Upper lobe of left lung (tissue), 6 donors: ENCODE measurements at regions not wholly inside any gene's neighbourhood (a gene's known extent, or its start where the extent isn't known, plus 50 kb on each side); places are given as distances from the start of the nearest gene placed in this dataset.

Source experiments
- ATAC-seq, 2 donors: fragments of 200-7000 bp; cut with Tn5 transposase; one replicate each; pipeline ENCODE4 v1.9.1; 2022; ENCODE audit warnings: mild to moderate bottlenecking in 2 of 2, moderate library complexity in 2 of 2; ENCODE audit not compliant: low FRiP score in 2 of 2
- DNase-seq, 2 donors: peaks; one replicate each; pipeline ENCODE4 v3.0.0-alpha.2; 2019 to 2020
- H3K27ac ChIP-seq, 4 donors: fragments of 200-600 bp; sonication (generic); one replicate each; pipeline ENCODE4 v1.5.1; 2016 to 2019
- H3K27me3 ChIP-seq, 4 donors: fragments of 200-600 bp; sonication (generic); one replicate each; pipeline ENCODE4 v1.5.1; 2017 to 2019
- H3K36me3 ChIP-seq, 4 donors: fragments of 200-600 bp; sonication (generic); one replicate each; pipeline ENCODE4 v1.5.1; 2016 to 2019
- H3K4me1 ChIP-seq, 4 donors: fragments of 200-600 bp; sonication (generic); one replicate each; pipeline ENCODE4 v1.5.1; 2018 to 2019
- H3K4me3 ChIP-seq, 4 donors: fragments of 200-600 bp; sonication (generic); one replicate each; pipeline ENCODE4 v1.5.1; 2017 to 2019; ENCODE audit warnings: mild to moderate bottlenecking in 2 of 4, moderate library complexity in 1 of 4
- H3K9me3 ChIP-seq, 4 donors: fragments of 200-600 bp; sonication (generic); one replicate each; pipeline ENCODE4 v1.5.1; 2018 to 2019
- EP300 ChIP-seq, 4 donors: sonication (generic); formaldehyde crosslinking; IDR thresholded peaks; one replicate each; pipeline ENCODE4 v1.5.1; 2017; ENCODE audit warnings: antibody characterized with exemption in 4 of 4, control low read depth in 2 of 4
- POLR2A ChIP-seq, 4 donors: fragments of 450-650 bp; IDR thresholded peaks; one replicate each; pipeline ENCODE4 v1.5.1; 2016 to 2017; ENCODE audit warnings: antibody characterized with exemption in 4 of 4, mild to moderate bottlenecking in 2 of 4
- POLR2AphosphoS5 ChIP-seq, 2 donors: sonication (generic); formaldehyde crosslinking; IDR thresholded peaks; one replicate each; pipeline ENCODE4 v1.5.1; 2017; ENCODE audit warnings: antibody characterized with exemption in 2 of 2
- WGBS, 2 donors: methylation state at CpG; one replicate each; pipeline ENCODE4 v1.1.5; 2017 to 2018; 5-methylcytosine and 5-hydroxymethylcytosine counted together
- TF ChIP-seq, protein P1 (sequence below), 6 experiments: fragments of 450-650 bp in 4 of 6; fragments of 200-600 bp in 2 of 6; sonication (generic) in 2 of 6; IDR thresholded peaks; one replicate each; pipeline ENCODE4 v1.5.1; 2016 to 2019; ENCODE audit warnings: antibody characterized with exemption in 6 of 6
- donor health status: DM: no; HTN: no; CAD: no; lungs with moderate emphysema.
- donor health status: DM: no; HTN: yes; CAD: no; lungs with severe emphysema.

DNA sequence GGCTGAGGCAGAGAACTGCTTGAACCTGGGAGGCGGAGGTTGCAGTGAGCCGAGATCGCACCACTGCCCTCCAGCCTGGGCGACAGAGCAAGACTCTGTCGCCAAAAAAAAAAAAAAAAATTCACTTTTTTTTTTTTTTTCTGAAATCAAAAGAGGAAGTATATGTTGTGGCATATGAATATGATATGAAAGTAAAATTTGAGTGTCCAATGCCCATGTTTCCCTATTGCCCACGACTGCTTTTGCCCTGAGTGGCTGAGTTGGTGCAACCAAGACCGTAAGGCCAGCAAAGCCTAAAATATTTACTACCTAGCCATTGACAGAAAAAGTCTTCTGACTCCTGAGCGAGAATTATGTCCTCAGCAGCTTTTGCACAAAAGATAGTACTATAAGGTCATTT is 101.7 kb upstream of the PARP11 start:
- ATAC-seq = no peak
- no peak for DNase-seq
- Histone ChIP-seq H3K4me1 (no peaks in the 10 kb centered on the region), H3K27me3 (no peaks in the 10 kb centered on the region), H3K4me3 (no peak overlapping the region), H3K27ac (no peak overlapping the region), H3K9me3 (no peaks in the 10 kb centered on the region), H3K36me3 (no peaks in the 10 kb centered on the region)
- WGBS, 2 donors = 72 to 84% methylated on average over 8 of the region's 8 CpGs
- TF ChIP-seq POLR2A (IDR thresholded peaks at IDR 0.05) = no peak
- TF ChIP-seq EP300 (IDR thresholded peaks at IDR 0.05) = no peak
- TF ChIP-seq POLR2AphosphoS5 (IDR thresholded peaks at IDR 0.05) = no peak
- TF ChIP-seq, protein P1, sequence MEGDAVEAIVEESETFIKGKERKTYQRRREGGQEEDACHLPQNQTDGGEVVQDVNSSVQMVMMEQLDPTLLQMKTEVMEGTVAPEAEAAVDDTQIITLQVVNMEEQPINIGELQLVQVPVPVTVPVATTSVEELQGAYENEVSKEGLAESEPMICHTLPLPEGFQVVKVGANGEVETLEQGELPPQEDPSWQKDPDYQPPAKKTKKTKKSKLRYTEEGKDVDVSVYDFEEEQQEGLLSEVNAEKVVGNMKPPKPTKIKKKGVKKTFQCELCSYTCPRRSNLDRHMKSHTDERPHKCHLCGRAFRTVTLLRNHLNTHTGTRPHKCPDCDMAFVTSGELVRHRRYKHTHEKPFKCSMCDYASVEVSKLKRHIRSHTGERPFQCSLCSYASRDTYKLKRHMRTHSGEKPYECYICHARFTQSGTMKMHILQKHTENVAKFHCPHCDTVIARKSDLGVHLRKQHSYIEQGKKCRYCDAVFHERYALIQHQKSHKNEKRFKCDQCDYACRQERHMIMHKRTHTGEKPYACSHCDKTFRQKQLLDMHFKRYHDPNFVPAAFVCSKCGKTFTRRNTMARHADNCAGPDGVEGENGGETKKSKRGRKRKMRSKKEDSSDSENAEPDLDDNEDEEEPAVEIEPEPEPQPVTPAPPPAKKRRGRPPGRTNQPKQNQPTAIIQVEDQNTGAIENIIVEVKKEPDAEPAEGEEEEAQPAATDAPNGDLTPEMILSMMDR (IDR thresholded peaks at IDR 0.05) = no peak

DNA sequence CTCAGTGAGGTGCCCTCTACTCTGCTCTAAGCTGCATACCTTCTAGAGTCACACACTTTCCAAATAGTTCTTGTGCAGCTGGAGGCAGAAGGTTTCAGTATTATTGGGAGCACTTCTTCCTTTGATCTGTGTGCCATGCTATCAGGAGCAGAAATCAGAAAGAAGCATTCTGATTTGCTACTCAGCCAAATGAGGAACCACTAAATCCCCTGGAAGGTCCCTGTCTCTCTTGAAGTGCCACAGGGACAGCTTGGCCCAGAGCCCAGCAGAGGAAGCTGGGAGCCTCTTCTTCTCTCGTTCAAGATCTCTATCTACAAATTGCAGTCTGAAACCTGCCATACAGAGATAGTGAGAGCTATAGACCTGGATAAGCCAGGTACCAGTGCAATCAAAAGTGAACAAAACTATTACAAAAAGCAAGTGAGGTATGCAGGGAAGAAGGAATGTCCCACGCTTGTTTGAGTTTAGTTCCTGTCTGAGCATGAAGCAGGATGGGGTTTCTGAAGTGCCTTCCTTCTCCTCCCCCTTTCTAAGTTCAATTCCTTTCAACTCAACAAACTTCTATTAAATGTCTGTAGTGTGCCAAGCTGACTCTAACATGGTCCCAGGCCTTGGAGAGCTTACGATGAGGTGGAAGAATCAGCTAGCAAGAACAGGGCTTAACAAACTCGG is 100.9 kb upstream of the PARP11 start:
- WGBS, 2 donors = 53 to 58% methylated on average over 4 of the region's 4 CpGs
- no peak overlapping the region for H3K4me3 ChIP-seq
- TF ChIP-seq POLR2AphosphoS5 (IDR thresholded peaks at IDR 0.05) (no peak), POLR2A (IDR thresholded peaks at IDR 0.05) (no peak), EP300 (IDR thresholded peaks at IDR 0.05) (no peak)
- TF ChIP-seq, protein P1 (IDR thresholded peaks at IDR 0.05) = no peak

DNA sequence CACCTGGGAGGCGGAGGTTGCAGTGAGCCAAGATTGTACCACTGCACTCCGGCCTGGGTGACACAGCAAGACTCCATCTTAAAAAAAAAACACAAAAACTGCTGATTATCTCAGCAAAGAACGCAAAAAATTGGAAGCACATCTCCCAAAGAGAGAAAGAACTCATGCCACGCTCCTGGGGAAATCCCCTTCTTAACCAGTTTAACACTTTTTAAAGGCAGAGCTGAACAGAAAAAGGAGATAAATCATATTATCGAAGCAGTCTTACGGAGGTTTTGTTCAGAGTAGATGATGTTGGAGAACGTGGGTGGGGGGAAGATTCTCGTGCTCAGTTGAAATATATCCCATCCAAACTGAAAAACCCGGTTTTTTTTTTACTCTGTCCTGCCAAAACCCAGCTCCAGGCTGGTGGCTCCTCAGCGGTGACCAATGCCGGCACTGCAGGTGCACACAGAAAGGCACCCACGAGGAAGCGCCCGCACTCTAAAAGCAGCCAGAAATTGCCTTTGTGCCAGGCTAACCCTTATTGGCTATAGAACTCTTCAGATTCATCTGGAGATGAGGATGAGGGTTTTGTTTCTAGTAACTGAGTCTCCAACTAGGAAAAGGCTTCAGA is 100.2 kb upstream of the PARP11 start:
- WGBS, 2 donors = 80 to 81% methylated on average over 14 of the region's 14 CpGs
- H3K9me3 ChIP-seq = no peaks in the 10 kb centered on the region
- no peak overlapping the region for H3K27ac ChIP-seq
- no peak overlapping the region for H3K4me3 ChIP-seq
- no peaks in the 10 kb centered on the region for H3K27me3 ChIP-seq
- H3K36me3 ChIP-seq = no peaks in the 10 kb centered on the region
- H3K4me1 ChIP-seq = no peaks in the 10 kb centered on the region
- ATAC-seq (no peak), DNase-seq (peak in 1 of 2 donors; percentile 12)
- TF ChIP-seq POLR2A (IDR thresholded peaks at IDR 0.05) (no peak), EP300 (IDR thresholded peaks at IDR 0.05) (no peak), POLR2AphosphoS5 (IDR thresholded peaks at IDR 0.05) (no peak)
- TF ChIP-seq, protein P1 (IDR thresholded peaks at IDR 0.05) = no peak

More for the DNA sequence above, 100.9 kb upstream of the PARP11 start:
- H3K27ac ChIP-seq = no peak overlapping the region
- H3K4me1 ChIP-seq = no peaks in the 10 kb centered on the region
- ATAC-seq (peak in 1 of 2 donors; percentile 21), DNase-seq (no peak)
- no peaks in the 10 kb centered on the region for H3K27me3 ChIP-seq
- H3K9me3 ChIP-seq = no peaks in the 10 kb centered on the region
- H3K36me3 ChIP-seq = no peaks in the 10 kb centered on the region

DNA sequence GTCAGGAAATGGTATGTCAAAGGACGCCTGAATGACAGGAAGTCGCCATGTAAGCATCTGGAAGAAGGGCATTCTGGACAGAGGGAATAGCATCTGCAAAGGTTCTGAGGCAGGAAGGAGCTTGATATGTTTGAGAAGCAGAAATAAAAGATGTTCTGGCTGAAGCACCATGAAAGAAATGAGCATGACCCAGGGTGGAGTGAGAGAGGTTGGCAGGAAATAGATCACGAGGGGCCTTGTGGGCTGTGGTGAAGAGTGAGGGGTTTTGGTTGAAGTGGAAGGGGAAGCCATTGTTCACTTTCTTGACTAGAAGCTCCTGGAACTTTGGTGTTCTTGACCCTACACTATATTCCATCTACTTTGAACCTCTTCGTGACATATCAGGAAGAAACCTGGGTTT is 99.4 kb upstream of the PARP11 start:
- Histone ChIP-seq H3K27ac (no peak overlapping the region), H3K9me3 (no peaks in the 10 kb centered on the region), H3K4me3 (no peak overlapping the region), H3K27me3 (no peaks in the 10 kb centered on the region), H3K36me3 (no peaks in the 10 kb centered on the region), H3K4me1 (no peaks in the 10 kb centered on the region)
- DNase-seq (no peak), ATAC-seq (no peak)
- WGBS, 2 donors = 47 to 56% methylated on average over 4 of the region's 4 CpGs
- TF ChIP-seq POLR2AphosphoS5 (IDR thresholded peaks at IDR 0.05) (no peak), POLR2A (IDR thresholded peaks at IDR 0.05) (no peak), EP300 (IDR thresholded peaks at IDR 0.05) (no peak)
- TF ChIP-seq, protein P1 (IDR thresholded peaks at IDR 0.05) = no peak

DNA sequence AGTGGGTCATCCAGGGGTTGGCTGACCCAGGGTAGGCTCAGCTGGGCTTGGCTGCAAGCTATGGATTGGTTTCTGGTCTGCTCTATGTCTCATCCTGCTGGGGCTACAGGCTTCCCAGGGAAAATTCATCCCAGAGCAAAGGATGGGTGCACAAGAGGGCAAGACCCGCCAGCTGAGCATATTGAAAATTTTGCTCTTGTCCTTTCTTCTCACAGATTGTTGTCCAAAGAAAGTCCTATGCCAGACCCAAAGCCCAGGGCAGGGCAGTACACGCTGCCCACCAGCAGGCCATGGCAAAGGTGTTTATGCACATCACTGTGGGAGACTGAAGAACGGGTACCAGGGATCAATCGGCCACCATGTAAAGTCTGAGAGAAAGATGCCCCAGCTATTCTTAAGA is 95.3 kb upstream of the PARP11 start:
- no peaks in the 10 kb centered on the region for H3K36me3 ChIP-seq
- H3K9me3 ChIP-seq = no peaks in the 10 kb centered on the region
- TF ChIP-seq EP300 (IDR thresholded peaks at IDR 0.05) (no peak), POLR2A (IDR thresholded peaks at IDR 0.05) (no peak), POLR2AphosphoS5 (IDR thresholded peaks at IDR 0.05) (no peak)
- TF ChIP-seq, protein P1 (IDR thresholded peaks at IDR 0.05) = no peak
- DNase-seq = no peak
- no peaks in the 10 kb centered on the region for H3K27me3 ChIP-seq
- no peaks in the 10 kb centered on the region for H3K4me1 ChIP-seq
- ATAC-seq = no peak
- 94 to 98% methylated on average over 3 to 4 of the region's 4 CpGs for WGBS, 2 donors
- no peak overlapping the region for H3K27ac ChIP-seq
- no peak overlapping the region for H3K4me3 ChIP-seq
